Vagina (tissue), 2 donors: ENCODE measurements at regions not wholly inside any gene's neighbourhood (a gene's known extent, or its start where the extent isn't known, plus 50 kb on each side); places are given as distances from the start of the nearest gene placed in this dataset.

Experiments used
- DNase-seq, 2 donors: peaks; one replicate each; pipeline ENCODE4 v3.0.0-alpha.2; 2017; ENCODE audit errors: extremely low spot score in 2 of 2
- H3K27ac ChIP-seq: fragments of 200-600 bp; sonication (generic); one replicate; pipeline ENCODE4 v1.5.1; 2019
- H3K27me3 ChIP-seq: fragments of 200-600 bp; sonication (generic); one replicate; pipeline ENCODE4 v1.5.1; 2019
- H3K36me3 ChIP-seq, 2 donors: fragments of 200-600 bp; sonication (generic); one replicate each; pipeline ENCODE4 v1.5.1; 2017 to 2019
- H3K4me1 ChIP-seq: fragments of 200-600 bp; sonication (generic); one replicate; pipeline ENCODE4 v1.5.1; 2019
- H3K4me3 ChIP-seq, 2 donors: fragments of 200-600 bp; sonication (generic); 1 replicate in 1 of 2; 2 replicates in 1 of 2; pipeline ENCODE4 v1.5.1; 2016 to 2019
- H3K9me3 ChIP-seq: fragments of 200-600 bp; sonication (generic); one replicate; pipeline ENCODE4 v1.5.1; 2019
- CTCF ChIP-seq, 3 experiments: fragments of 450-650 bp in 2 of 3; fragments of 200-600 bp in 1 of 3; sonication (generic) in 1 of 3; IDR thresholded peaks; one replicate each; pipeline ENCODE4 v1.5.1; 2017 to 2019; ENCODE audit warnings: antibody characterized with exemption in 3 of 3, mild to moderate bottlenecking in 2 of 3, moderate library complexity in 2 of 3
- POLR2A ChIP-seq, 2 donors: fragments of 450-650 bp; IDR thresholded peaks; one replicate each; pipeline ENCODE4 v1.6.1; 2017; ENCODE audit warnings: antibody characterized with exemption in 2 of 2, mild to moderate bottlenecking in 2 of 2, moderate library complexity in 2 of 2
- POLR2AphosphoS5 ChIP-seq, 2 donors: sonication (generic); formaldehyde crosslinking; IDR thresholded peaks; one replicate each; pipeline ENCODE4 v1.9.0; 2017; ENCODE audit warnings: antibody characterized with exemption in 2 of 2, mild to moderate bottlenecking in 2 of 2, low read depth in 1 of 2; ENCODE audit not compliant: insufficient read depth in 1 of 2
- intact Hi-C: fragments of 100-400 bp; cut with DNase I; formaldehyde crosslinking; loops from one replicate; pipeline ENCODE4 v1.15.1; 2023

GRCh38 chr10:15985690-15986089, 125.4 kb upstream of the MINDY3 start:
- Histone ChIP-seq H3K36me3 (no peaks in the 10 kb centered on the region), H3K27ac (no peak overlapping the region), H3K27me3 (no peaks in the 10 kb centered on the region), H3K4me3 (no peak overlapping the region), H3K9me3 (no peaks in the 10 kb centered on the region), H3K4me1 (no peaks in the 10 kb centered on the region)
- intact Hi-C loops, result no loop called here
- no peak for TF ChIP-seq POLR2AphosphoS5 (IDR thresholded peaks at IDR 0.05; ENCODE audit: insufficient read depth in 1 of 2, low read depth in 1 of 2)
- no peak for DNase-seq

- intact Hi-C loops, result no loop called here
- Histone ChIP-seq H3K36me3 (no peaks in the 10 kb centered on the region), H3K27ac (no peak overlapping the region), H3K27me3 (no peaks in the 10 kb centered on the region), H3K9me3 (no peaks in the 10 kb centered on the region), H3K4me1 (no peaks in the 10 kb centered on the region), H3K4me3 (no peak overlapping the region)
- DNase-seq, result no peak
- TF ChIP-seq POLR2A (IDR thresholded peaks at IDR 0.05), result no peak
- no peak for TF ChIP-seq POLR2AphosphoS5 (IDR thresholded peaks at IDR 0.05; ENCODE audit: insufficient read depth in 1 of 2, low read depth in 1 of 2)
- no peak for TF ChIP-seq CTCF (IDR thresholded peaks at IDR 0.05)
Observed at GRCh38 chr10:15990535-15991129, 130.3 kb upstream of the MINDY3 start.

GRCh38 chr10:15997313-15997712, 137.0 kb upstream of the MINDY3 start:
- Histone ChIP-seq H3K27ac (no peak overlapping the region), H3K36me3 (no peaks in the 10 kb centered on the region), H3K4me1 (no peaks in the 10 kb centered on the region), H3K4me3 (no peak overlapping the region), H3K27me3 (no peaks in the 10 kb centered on the region), H3K9me3 (no peaks in the 10 kb centered on the region)
- TF ChIP-seq POLR2AphosphoS5 (IDR thresholded peaks at IDR 0.05; ENCODE audit: insufficient read depth in 1 of 2, low read depth in 1 of 2) (no peak), POLR2A (IDR thresholded peaks at IDR 0.05) (no peak), CTCF (IDR thresholded peaks at IDR 0.05) (no peak)
- intact Hi-C loops, result no loop called here
- DNase-seq, result no peak

GRCh38 chr10:16001581-16001980, 141.3 kb upstream of the MINDY3 start:
- TF ChIP-seq POLR2AphosphoS5 (IDR thresholded peaks at IDR 0.05; ENCODE audit: insufficient read depth in 1 of 2, low read depth in 1 of 2) (no peak), CTCF (IDR thresholded peaks at IDR 0.05) (no peak), POLR2A (IDR thresholded peaks at IDR 0.05) (no peak)
- Histone ChIP-seq H3K27me3 (no peaks in the 10 kb centered on the region), H3K4me1 (no peaks in the 10 kb centered on the region), H3K4me3 (no peak overlapping the region), H3K9me3 (no peaks in the 10 kb centered on the region), H3K36me3 (no peaks in the 10 kb centered on the region), H3K27ac (no peak overlapping the region)
- intact Hi-C loops, result no loop called here
- DNase-seq, result no peak

GRCh38 chr10:16009785-16010184, 149.5 kb upstream of the MINDY3 start:
- TF ChIP-seq POLR2A (IDR thresholded peaks at IDR 0.05) (no peak), CTCF (IDR thresholded peaks at IDR 0.05) (no peak), POLR2AphosphoS5 (IDR thresholded peaks at IDR 0.05; ENCODE audit: insufficient read depth in 1 of 2, low read depth in 1 of 2) (no peak)
- no peak for DNase-seq
- H3K36me3 ChIP-seq, result no peaks in the 10 kb centered on the region
- no peaks in the 10 kb centered on the region for H3K9me3 ChIP-seq
- no peak overlapping the region for H3K4me3 ChIP-seq
- no peak overlapping the region for H3K27ac ChIP-seq
- intact Hi-C loops, result no loop called here
- H3K27me3 ChIP-seq, result no peaks in the 10 kb centered on the region
- no peaks in the 10 kb centered on the region for H3K4me1 ChIP-seq
